Breast epithelium (tissue), 3 donors: ENCODE measurements at regions not wholly inside any gene's neighbourhood (a gene's known extent, or its start where the extent isn't known, plus 50 kb on each side); places are given as distances from the start of the nearest gene placed in this dataset.

ENCODE experiments used
- POLR2A ChIP-seq: fragments of 450-650 bp; IDR thresholded peaks from one replicate; pipeline ENCODE4 v1.6.1; 2016; ENCODE audit warnings: antibody characterized with exemption, mild to moderate bottlenecking, moderate library complexity
- POLR2AphosphoS5 ChIP-seq, 3 donors: sonication (generic); formaldehyde crosslinking; IDR thresholded peaks; one replicate each; pipeline ENCODE4 v1.6.1; 2017; ENCODE audit warnings: antibody characterized with exemption in 3 of 3
- TF ChIP-seq, protein P1 (sequence below), 3 donors: fragments of 450-650 bp; IDR thresholded peaks; one replicate each; pipeline ENCODE4 v1.5.1; 2016 to 2017; ENCODE audit warnings: antibody characterized with exemption in 3 of 3, mild to moderate bottlenecking in 3 of 3, moderate library complexity in 3 of 3

DNA sequence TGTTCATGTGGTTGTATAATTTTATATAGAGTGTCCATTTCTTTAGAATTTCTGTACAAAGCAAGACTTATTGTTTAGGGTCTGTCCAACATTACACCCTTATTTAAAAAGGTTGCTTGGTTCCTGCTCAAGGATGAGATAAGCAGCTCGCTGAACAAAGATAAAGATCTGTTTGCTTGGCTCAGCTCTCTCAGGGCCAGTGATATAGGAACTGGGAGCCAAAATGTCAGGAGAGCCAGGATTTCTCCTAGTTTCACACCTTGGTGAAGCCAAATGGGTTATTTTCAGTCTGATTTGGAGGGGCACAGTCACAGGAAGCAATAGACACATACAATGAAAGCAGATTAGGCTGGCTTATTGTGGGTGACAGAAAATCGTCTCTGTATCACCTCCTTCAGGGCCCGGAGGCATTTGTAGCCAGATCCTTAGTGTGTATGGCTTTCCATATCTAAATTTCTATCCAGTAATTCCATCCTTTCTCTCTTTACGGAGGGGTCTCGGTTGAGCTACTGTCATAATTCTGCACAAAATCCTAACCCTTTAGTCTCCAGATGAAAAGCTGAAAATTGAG is 396.4 kb downstream of the TMEM232 start:
- TF ChIP-seq, protein P1, sequence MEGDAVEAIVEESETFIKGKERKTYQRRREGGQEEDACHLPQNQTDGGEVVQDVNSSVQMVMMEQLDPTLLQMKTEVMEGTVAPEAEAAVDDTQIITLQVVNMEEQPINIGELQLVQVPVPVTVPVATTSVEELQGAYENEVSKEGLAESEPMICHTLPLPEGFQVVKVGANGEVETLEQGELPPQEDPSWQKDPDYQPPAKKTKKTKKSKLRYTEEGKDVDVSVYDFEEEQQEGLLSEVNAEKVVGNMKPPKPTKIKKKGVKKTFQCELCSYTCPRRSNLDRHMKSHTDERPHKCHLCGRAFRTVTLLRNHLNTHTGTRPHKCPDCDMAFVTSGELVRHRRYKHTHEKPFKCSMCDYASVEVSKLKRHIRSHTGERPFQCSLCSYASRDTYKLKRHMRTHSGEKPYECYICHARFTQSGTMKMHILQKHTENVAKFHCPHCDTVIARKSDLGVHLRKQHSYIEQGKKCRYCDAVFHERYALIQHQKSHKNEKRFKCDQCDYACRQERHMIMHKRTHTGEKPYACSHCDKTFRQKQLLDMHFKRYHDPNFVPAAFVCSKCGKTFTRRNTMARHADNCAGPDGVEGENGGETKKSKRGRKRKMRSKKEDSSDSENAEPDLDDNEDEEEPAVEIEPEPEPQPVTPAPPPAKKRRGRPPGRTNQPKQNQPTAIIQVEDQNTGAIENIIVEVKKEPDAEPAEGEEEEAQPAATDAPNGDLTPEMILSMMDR (IDR thresholded peaks at IDR 0.05) = no peak
- TF ChIP-seq POLR2A = no peak
- no peak for TF ChIP-seq POLR2AphosphoS5 (IDR thresholded peaks at IDR 0.05)
